Mesendoderm (in vitro differentiated cells): ENCODE measurements at regions not wholly inside any gene's neighbourhood (a gene's known extent, or its start where the extent isn't known, plus 50 kb on each side); places are given as distances from the start of the nearest gene placed in this dataset.

ENCODE experiments used
- DNase-seq: peaks from one replicate; pipeline ENCODE4 v3.0.0; 2013
- H2AK5ac ChIP-seq: 2 replicates; pipeline ENCODE4 v1.6.1; 2013; ENCODE audit warnings: low read length, inconsistent platforms
- H2BK120ac ChIP-seq: 2 replicates; pipeline ENCODE4 v1.6.1; 2013; ENCODE audit warnings: low read depth, mild to moderate bottlenecking, low read length, moderate library complexity, mixed read lengths
- H2BK15ac ChIP-seq: replicated peaks from 2 replicates; pipeline ENCODE4 v1.6.1; 2013; ENCODE audit warnings: low read depth, mild to moderate bottlenecking, moderate library complexity
- H2BK5ac ChIP-seq: 2 replicates; pipeline ENCODE4 v1.6.1; 2013; ENCODE audit warnings: low read length, inconsistent platforms
- H3K18ac ChIP-seq: 2 replicates; pipeline ENCODE4 v1.6.1; 2013; ENCODE audit warnings: mild to moderate bottlenecking, low read length, mixed read lengths
- H3K23ac ChIP-seq: one replicate; pipeline ENCODE4 v1.6.1; 2013; ENCODE audit warnings: low read length
- H3K27ac ChIP-seq: 2 replicates; pipeline ENCODE4 v1.5.1; 2013; ENCODE audit warnings: low read depth, mild to moderate bottlenecking, inconsistent platforms, low read length, moderate library complexity
- H3K27me3 ChIP-seq: 2 replicates; pipeline ENCODE4 v1.6.1; 2013; ENCODE audit warnings: low read length, control low read depth, mild to moderate bottlenecking, inconsistent platforms; ENCODE audit not compliant: insufficient read depth, poor library complexity
- H3K36me3 ChIP-seq: 2 replicates; pipeline ENCODE4 v1.6.1; 2013; ENCODE audit warnings: low read length, inconsistent platforms; ENCODE audit not compliant: control insufficient read depth, insufficient read depth
- H3K4ac ChIP-seq: one replicate; pipeline ENCODE4 v1.6.1; 2013; ENCODE audit warnings: low read depth, mild to moderate bottlenecking, low read length, moderate library complexity
- H3K4me1 ChIP-seq: 2 replicates; pipeline ENCODE4 v1.6.1; 2013; ENCODE audit warnings: low read depth, low read length, inconsistent platforms; ENCODE audit not compliant: control insufficient read depth
- H3K4me2 ChIP-seq: 2 replicates; pipeline ENCODE4 v1.6.1; 2013; ENCODE audit warnings: low read length
- H3K4me3 ChIP-seq: 2 replicates; pipeline ENCODE4 v1.5.1; 2013; ENCODE audit warnings: mild to moderate bottlenecking, low read length
- H3K56ac ChIP-seq: one replicate; pipeline ENCODE4 v1.6.1; 2013; ENCODE audit warnings: low read length
- H3K79me1 ChIP-seq: 2 replicates; pipeline ENCODE4 v1.6.1; 2013; ENCODE audit warnings: low read length, inconsistent platforms
- H3K79me2 ChIP-seq: 2 replicates; pipeline ENCODE4 v1.6.1; 2013; ENCODE audit warnings: mild to moderate bottlenecking, low read length; ENCODE audit not compliant: control insufficient read depth, insufficient read depth
- H3K9ac ChIP-seq: 2 replicates; pipeline ENCODE4 v1.6.1; 2013; ENCODE audit warnings: low read length, inconsistent platforms
- H4K5ac ChIP-seq: one replicate; pipeline ENCODE4 v1.6.1; 2013; ENCODE audit warnings: low read length
- H4K8ac ChIP-seq: one replicate; pipeline ENCODE4 v1.6.1; 2013; ENCODE audit warnings: low read depth, mild to moderate bottlenecking, control low read depth, low read length, moderate library complexity
- WGBS: extraction: QIAGEN DNeasy Blood & Tissue Kit; methylation state at CpG from one replicate; pipeline ENCODE4 v1.1.7; 2013; ENCODE audit warnings: low lambda C conversion rate, missing lambda C conversion rate; ENCODE audit not compliant: insufficient coverage; ENCODE audit errors: extremely low coverage; 5-methylcytosine and 5-hydroxymethylcytosine counted together

GRCh38 chr9:8025551-8025950 is 226.0 kb upstream of the DMAC1 start:
- Histone ChIP-seq H2BK5ac (no peak overlapping the region), H3K27me3 (no peaks in the 10 kb centered on the region), H3K79me2 (no peaks in the 10 kb centered on the region), H4K5ac (no peak overlapping the region), H2AK5ac (no peak overlapping the region), H3K36me3 (no peaks in the 10 kb centered on the region), H4K8ac (no peak overlapping the region), H3K27ac (no peak overlapping the region), H3K79me1 (no peaks in the 10 kb centered on the region), H3K4ac (no peak overlapping the region), H2BK15ac (no peak overlapping the region), H3K9ac (no peak overlapping the region), H3K4me2 (no peak overlapping the region), H2BK120ac (no peak overlapping the region), H3K23ac (no peak overlapping the region), H3K56ac (no peak overlapping the region), H3K4me3 (no peak overlapping the region), H3K18ac (no peak overlapping the region), H3K4me1 (no peaks in the 10 kb centered on the region)
- no CpG with 5 or more reads among the region's 2 CpGs for WGBS
- peak; percentile 4 for DNase-seq

- no peaks in the 10 kb centered on the region for H3K79me1 ChIP-seq
- no peak overlapping the region for H3K4me2 ChIP-seq
- no peak overlapping the region for H3K23ac ChIP-seq
- no peak overlapping the region for H2BK120ac ChIP-seq
- no peak overlapping the region for H3K56ac ChIP-seq
- no peak overlapping the region for H3K4ac ChIP-seq
- WGBS: no CpG with 5 or more reads among the region's 1 CpG
- no peak overlapping the region for H3K18ac ChIP-seq
- no peak overlapping the region for H2BK5ac ChIP-seq
- no peak overlapping the region for H3K27ac ChIP-seq
- no peak overlapping the region for H4K5ac ChIP-seq
- no peak overlapping the region for H2AK5ac ChIP-seq
- no peaks in the 10 kb centered on the region for H3K4me1 ChIP-seq
- H3K79me2 ChIP-seq: no peaks in the 10 kb centered on the region
- H3K4me3 ChIP-seq: no peak overlapping the region
- H3K36me3 ChIP-seq: no peaks in the 10 kb centered on the region
- no peak overlapping the region for H2BK15ac ChIP-seq
- H3K9ac ChIP-seq: no peak overlapping the region
- no peaks in the 10 kb centered on the region for H3K27me3 ChIP-seq
- H4K8ac ChIP-seq: no peak overlapping the region
- DNase-seq: peak; percentile 5
Measured at GRCh38 chr9:8020186-8020585, 220.6 kb upstream of the DMAC1 start.

DNA sequence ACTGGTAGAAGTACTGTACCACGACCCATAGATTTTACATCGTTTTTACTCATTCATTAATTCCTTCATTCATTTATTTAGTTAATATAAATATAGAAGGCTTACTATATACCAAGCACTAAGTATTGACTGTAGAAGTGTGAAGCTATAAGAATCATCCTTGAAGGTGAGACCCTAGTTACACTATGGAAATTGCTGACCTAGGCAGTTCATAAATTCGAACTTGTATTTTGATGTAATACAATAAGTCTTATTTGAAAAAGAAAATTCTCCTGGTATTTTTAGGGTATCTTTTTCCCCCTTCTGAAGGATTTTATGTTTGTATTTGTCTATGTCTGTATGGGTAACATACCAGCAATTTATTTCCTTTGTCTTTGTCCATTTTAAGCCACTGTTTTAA is 220.1 kb upstream of the DMAC1 start:
- Histone ChIP-seq H3K4me2 (no peak overlapping the region), H2BK5ac (no peak overlapping the region), H3K36me3 (no peaks in the 10 kb centered on the region), H3K27ac (no peak overlapping the region), H3K4me3 (no peak overlapping the region), H3K23ac (no peak overlapping the region), H3K27me3 (no peaks in the 10 kb centered on the region), H3K79me2 (no peaks in the 10 kb centered on the region), H2AK5ac (no peak overlapping the region), H3K18ac (no peak overlapping the region), H4K5ac (no peak overlapping the region), H3K4me1 (no peaks in the 10 kb centered on the region), H3K79me1 (no peaks in the 10 kb centered on the region), H3K9ac (no peak overlapping the region), H3K56ac (no peak overlapping the region), H2BK120ac (no peak overlapping the region), H2BK15ac (no peak overlapping the region), H4K8ac (no peak overlapping the region), H3K4ac (no peak overlapping the region)
- DNase-seq: no peak
- no CpG with 5 or more reads among the region's 3 CpGs for WGBS

GRCh38 chr9:8014997-8015682 is 215.6 kb upstream of the DMAC1 start:
- Histone ChIP-seq H3K36me3 (no peaks in the 10 kb centered on the region), H3K4me2 (no peak overlapping the region), H3K79me1 (no peaks in the 10 kb centered on the region), H3K27ac (no peak overlapping the region), H3K4ac (no peak overlapping the region), H3K9ac (no peak overlapping the region), H3K4me1 (no peaks in the 10 kb centered on the region), H3K79me2 (no peaks in the 10 kb centered on the region), H4K8ac (no peak overlapping the region), H3K18ac (no peak overlapping the region), H3K23ac (no peak overlapping the region), H3K27me3 (no peaks in the 10 kb centered on the region), H2BK5ac (no peak overlapping the region), H2AK5ac (no peak overlapping the region), H2BK120ac (no peak overlapping the region), H4K5ac (no peak overlapping the region), H3K4me3 (no peak overlapping the region), H3K56ac (no peak overlapping the region), H2BK15ac (no peak overlapping the region)
- no CpG with 5 or more reads among the region's 2 CpGs for WGBS
- no peak for DNase-seq

DNA sequence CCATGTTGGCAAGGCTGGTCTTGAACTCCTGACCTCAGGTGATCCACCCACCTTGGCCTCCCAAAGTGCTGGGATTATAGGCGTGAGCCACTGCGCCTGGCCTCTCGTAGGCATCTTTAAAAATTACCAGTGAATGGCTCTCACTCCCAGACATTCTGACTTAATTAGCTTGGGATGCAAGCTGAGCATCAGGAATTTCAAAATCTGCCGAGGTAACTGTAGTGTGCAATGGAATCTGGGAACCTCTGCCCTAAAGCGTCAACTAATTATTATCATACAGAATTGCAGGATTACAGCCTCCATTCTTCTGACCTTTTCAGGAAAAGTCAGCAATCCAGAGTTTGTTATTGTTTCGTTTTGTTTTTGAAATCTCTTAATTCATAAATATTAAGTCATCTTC is 213.4 kb upstream of the DMAC1 start:
- DNase-seq: peak; percentile 74
- no peak overlapping the region for H4K5ac ChIP-seq
- WGBS: no CpG with 5 or more reads among the region's 6 CpGs

DNA sequence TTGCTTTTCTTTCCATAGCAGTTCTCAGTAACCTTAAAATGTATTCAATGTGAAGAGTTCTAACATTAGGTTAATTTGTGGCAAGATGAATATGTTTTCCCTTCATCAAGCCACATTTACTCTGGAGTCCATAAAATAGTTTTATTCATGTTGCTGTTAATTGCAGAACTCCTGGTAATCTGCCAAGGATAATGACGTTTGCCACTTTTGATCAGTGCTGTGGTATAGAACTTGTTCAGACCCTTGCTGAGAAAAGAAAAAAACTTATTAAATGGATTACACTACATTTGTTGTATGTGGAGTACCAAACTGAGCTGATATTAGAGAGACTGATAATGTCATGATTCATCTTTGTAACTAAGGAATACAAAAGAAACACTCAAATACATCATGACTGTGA is 212.4 kb upstream of the DMAC1 start:
- no peaks in the 10 kb centered on the region for H3K27me3 ChIP-seq
- no peaks in the 10 kb centered on the region for H3K36me3 ChIP-seq
- no peak overlapping the region for H2BK15ac ChIP-seq
- H3K9ac ChIP-seq: no peak overlapping the region
- no peak overlapping the region for H3K56ac ChIP-seq
- no peaks in the 10 kb centered on the region for H3K4me1 ChIP-seq
- H3K79me1 ChIP-seq: no peaks in the 10 kb centered on the region
- H2BK120ac ChIP-seq: no peak overlapping the region
- no peak overlapping the region for H3K4me2 ChIP-seq
- H3K4ac ChIP-seq: no peak overlapping the region
- H3K4me3 ChIP-seq: no peak overlapping the region
- no peak overlapping the region for H3K27ac ChIP-seq
- no peak overlapping the region for H3K23ac ChIP-seq
- H4K8ac ChIP-seq: no peak overlapping the region
- WGBS: no CpG with 5 or more reads among the region's 1 CpG
- no peak overlapping the region for H2BK5ac ChIP-seq
- H3K18ac ChIP-seq: no peak overlapping the region
- no peaks in the 10 kb centered on the region for H3K79me2 ChIP-seq
- no peak for DNase-seq
- H4K5ac ChIP-seq: no peak overlapping the region
- H2AK5ac ChIP-seq: no peak overlapping the region

More for the DNA sequence above, 213.4 kb upstream of the DMAC1 start:
- Histone ChIP-seq H4K8ac (no peak overlapping the region), H2BK15ac (no peak overlapping the region), H3K4ac (no peak overlapping the region), H3K79me1 (no peaks in the 10 kb centered on the region), H2BK5ac (no peak overlapping the region), H3K27me3 (no peaks in the 10 kb centered on the region), H2BK120ac (no peak overlapping the region), H3K4me1 (no peaks in the 10 kb centered on the region), H3K18ac (no peak overlapping the region), H3K9ac (no peak overlapping the region), H3K23ac (no peak overlapping the region), H2AK5ac (no peak overlapping the region), H3K4me3 (no peak overlapping the region), H3K27ac (no peak overlapping the region), H3K56ac (no peak overlapping the region), H3K4me2 (no peak overlapping the region), H3K36me3 (no peaks in the 10 kb centered on the region), H3K79me2 (no peaks in the 10 kb centered on the region)
